Left colon (tissue), 2 donors: ENCODE measurements at regions not wholly inside any gene's neighbourhood (a gene's known extent, or its start where the extent isn't known, plus 50 kb on each side); places are given as distances from the start of the nearest gene placed in this dataset.

Experiments used
- ATAC-seq: fragments of 200-7000 bp; cut with Tn5 transposase; one replicate; pipeline ENCODE4 v1.9.1; 2020; ENCODE audit warnings: mild to moderate bottlenecking, moderate library complexity
- DNase-seq, 2 donors: peaks; one replicate each; pipeline ENCODE4 v3.0.0-alpha.2; 2020
- intact Hi-C, 2 donors: fragments of 100-400 bp; cut with DNase I in 1 of 2; cut with micrococcal nuclease in 1 of 2; formaldehyde crosslinking; loops; one replicate each; pipeline versions ENCODE4 v1.11.2 to v1.14.0; 2022; cut with DNase I, micrococcal nuclease
- donor health status: DM: no; HTN: no; CAD: no.
- donor health status: DM: yes; HTN: yes; CAD: no.

DNA sequence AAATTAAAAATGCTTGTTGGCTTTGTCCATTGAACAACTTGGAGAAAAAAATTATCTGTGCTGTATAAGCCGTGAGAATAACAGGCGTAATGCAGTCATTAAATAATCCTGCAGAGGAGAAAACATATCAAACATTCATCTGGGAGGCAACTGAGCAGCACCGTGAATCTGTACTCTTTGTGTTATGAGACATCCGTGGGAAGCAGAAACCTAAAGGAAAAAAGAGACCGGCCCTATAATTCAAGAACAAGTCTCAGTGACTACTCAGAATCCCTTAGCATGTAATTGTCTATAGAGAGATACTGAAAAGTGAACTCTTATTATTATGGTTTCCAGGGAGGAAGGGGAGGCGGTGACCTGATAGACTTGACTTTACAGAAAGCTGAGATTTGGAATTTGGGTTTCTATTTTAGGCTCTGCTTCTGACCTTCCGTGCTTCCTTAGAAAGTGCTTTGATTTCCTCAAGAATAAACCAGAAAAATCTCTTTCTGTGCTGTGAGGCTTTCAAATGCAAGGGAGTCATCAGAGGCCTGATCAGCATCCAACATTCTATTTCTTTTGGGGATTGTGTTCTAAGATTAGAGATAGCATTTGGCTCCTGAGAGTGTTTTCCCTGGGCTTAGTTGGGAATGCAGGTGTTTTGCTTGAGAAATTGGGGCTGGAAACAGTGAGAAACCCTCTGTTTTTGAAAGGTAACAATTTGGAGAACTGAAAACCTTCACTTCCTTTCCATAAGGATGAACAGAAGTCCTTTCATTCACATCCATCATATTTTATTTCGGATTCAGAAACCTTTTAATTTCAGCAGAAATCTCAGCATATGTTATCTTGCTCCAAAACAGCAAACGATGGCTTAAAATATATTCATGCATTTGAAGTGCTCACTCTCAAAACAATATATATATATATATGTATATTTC, 296.7 kb downstream of the CSNK1G3 start:
- DNase-seq (no peak), ATAC-seq (no peak)
- intact Hi-C loops = no loop called here

DNA sequence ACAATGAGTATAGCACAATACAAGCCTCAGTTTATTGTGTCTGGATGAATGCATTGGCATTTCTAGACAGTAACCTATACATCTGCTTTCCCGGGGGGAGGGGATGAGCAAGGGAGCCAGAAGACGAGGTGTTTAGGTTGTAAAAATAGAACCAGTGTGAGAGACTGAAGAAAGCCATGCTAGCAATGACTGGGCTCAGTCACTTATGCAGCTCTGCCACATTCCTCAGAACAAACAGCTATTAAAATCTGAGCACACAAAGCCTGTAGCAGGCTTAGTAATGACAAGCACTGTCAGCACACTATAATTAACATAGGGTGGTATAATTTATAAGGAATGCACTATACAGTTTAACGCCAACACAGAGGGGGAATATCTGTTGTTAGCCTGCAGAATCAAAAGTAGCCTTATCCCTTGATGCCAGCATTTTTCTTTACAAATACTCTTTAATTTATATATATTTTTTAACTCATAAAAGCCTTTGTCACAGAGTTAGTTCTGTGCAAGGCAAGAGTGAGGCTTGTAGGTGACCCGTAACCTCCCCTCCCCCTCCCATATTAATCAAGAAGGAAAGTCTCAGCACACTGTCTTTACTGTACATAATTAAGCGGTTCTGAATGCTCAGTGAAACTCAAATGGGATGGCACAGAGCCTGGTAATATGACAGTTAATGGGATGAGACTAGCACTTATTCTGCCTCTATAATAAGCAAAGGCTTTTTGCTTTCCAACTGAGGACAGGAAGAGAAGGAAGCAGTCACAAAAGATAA, 295.4 kb downstream of the CSNK1G3 start:
- ATAC-seq (peak; percentile 47), DNase-seq (peak in 1 of 2 donors; percentile 6)
- intact Hi-C loops = no loop called here

DNA sequence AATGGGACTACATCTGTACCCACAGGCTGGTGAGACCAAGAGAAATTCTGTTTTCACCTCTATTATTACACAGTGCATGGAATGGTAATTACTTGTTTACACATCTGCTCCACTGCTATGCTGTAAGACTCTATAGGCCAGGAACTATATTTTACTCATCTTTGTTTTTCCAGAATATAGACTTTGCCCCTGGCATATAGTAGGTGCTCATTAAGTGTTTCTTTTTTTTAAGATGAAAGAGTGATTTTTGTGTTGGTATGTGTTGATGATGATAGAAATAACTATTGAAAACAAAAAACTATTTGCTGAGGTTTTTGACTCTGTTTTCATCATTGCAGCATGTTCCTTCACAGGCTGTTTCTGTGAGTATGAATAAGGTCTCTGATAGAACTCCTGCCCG, 294.7 kb downstream of the CSNK1G3 start:
- intact Hi-C loops = no loop called here
- DNase-seq (no peak), ATAC-seq (no peak)

DNA sequence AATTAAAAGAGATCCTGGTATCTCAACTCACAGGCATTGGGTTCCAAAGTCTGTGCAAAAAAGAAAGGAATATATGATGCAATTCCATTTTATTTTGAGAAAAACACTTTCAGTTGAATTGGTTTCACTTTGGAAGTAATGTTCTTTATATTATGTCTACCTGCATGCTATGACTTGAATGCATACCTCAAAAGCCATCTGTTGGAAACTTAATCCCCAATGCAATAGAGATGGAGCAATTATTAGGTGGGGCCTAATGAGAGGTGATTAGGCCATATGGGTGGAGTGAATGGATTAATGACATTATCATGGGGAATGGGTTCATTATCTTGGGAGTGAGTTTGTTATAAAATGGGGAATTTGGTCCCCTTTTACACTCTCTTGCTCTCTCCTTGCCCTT, 293.3 kb downstream of the CSNK1G3 start:
- DNase-seq (no peak), ATAC-seq (no peak)
- intact Hi-C loops = no loop called here

DNA sequence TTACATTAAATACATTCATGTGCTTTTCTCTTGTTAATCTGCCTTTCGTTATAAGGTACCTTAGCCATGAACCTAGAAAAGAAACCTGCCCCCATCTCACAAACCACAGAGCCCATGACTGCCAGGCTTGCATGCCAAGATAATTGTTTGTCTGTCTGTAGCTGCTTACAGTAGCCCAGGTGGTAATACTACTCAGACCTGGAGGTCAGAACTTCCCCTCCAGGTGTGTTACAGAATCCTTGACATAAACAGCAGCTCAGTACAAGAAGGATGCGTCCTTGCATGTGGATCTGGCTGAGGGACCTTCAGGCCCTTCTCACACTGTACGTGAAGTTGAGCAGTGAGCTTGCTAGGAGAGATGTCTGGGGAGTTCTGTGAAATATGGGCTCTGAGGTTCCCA, 291.4 kb downstream of the CSNK1G3 start:
- DNase-seq (no peak), ATAC-seq (no peak)
- intact Hi-C loops = no loop called here

DNA sequence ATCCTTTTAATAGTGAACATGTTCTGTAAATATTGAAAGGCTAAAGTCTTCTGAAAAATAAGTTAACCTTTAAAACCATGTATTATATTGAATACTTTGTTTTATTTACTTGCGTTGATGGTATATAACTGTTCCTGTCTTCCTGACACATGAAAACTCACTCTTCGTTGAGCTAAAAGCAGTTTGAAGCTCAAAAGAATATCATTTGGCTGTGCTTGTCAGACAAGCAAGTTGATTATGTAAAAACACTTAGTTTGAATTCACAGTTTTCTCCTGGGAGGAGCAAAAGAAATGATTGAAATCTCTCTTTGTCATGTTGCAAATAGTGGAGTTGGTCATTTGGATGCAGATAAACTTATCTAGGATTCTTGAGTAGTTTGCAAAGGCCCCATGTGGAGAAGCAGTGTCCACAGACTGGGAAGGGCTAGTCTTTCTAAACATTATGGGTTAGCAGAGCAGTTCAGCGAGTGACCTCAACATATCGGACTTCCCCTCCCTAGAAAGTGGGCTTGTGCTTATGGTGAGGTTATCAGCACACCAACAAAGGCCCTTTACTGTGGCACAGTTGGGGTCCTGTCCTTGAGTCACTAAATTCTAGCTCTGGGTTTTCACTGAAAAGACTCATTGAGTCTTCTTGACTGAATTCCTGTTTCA, 290.4 kb downstream of the CSNK1G3 start:
- DNase-seq = no peak
- ATAC-seq = no peak
- intact Hi-C loops = no loop called here

DNA sequence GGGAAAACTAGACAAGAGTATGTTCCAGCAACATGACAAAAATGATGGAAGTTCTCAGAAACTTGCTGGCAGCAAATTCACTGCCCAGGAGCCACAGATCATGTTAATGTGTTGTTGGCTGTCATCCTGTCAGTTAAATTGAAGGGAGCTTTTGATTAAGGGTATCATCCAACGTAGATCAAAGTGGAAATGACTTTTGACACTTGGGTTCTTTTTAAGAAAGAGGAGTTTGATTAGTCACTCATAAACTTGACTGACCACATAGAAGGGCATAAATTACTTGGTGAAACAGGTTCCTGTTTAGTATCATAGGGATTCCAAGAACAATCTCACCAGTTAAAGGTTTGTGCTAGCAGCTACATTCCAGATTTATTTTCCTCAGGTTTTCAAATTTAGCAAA, 288.7 kb downstream of the CSNK1G3 start:
- DNase-seq = no peak
- no peak for ATAC-seq
- intact Hi-C loops = no loop called here

DNA sequence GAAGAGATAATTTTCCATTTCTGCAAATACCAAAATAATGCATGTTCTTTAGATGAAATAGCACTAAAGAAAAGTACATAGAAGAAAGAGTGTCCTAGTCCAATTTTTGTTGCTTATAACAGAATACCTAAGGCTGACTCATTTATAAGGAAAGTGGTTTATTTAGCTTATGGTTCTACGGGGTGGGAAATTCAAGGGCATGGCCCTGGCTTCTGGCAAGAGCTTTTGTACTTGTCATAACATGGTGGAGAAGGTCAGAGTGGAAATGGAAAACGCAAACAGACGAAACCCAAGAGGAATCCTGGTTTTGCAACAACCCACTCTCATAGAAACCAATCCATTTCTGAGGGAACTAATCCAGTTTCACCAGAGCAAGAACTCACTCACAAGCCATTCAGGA, 283.7 kb downstream of the CSNK1G3 start:
- intact Hi-C loops = no loop called here
- ATAC-seq (no peak), DNase-seq (no peak)

DNA sequence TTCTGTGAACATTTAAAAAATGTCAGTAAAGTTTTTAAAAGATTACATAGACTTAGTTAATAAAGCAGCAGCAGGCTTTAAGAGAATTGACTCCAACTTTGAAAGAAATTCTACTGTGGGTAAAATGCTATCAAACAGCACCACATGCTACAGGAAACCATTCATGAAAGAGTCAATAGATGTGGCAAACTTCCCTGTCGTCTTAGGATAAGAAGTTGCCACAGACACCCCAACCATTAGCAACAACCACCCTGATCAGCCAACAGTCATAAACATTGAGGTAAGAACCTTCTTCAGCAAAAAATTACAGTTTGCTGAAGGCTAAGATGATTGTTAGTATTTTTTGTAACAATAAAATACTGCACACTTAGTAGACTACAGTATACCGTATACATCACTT, 278.2 kb downstream of the CSNK1G3 start:
- DNase-seq = no peak
- intact Hi-C loops = no loop called here
- no peak for ATAC-seq

DNA sequence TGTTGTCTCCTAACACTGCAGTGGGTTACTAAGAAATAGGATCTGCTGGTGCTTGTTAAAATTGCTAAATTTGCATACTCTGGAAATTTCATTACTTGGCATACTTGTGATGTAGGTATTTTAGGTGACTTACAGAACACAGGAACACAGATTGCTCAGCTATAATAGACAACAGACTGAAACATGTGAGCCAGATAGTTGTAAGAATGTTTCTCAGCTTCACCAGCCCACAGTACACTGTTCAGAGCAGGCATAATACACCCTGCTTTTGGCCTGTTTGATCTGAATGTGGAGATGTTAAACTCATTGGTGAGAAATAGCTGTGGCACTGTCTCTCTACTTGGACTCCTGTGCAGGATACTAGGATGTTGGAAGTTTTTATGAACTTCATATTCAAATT, 275.7 kb downstream of the CSNK1G3 start:
- intact Hi-C loops = no loop called here
- DNase-seq = no peak
- no peak for ATAC-seq

DNA sequence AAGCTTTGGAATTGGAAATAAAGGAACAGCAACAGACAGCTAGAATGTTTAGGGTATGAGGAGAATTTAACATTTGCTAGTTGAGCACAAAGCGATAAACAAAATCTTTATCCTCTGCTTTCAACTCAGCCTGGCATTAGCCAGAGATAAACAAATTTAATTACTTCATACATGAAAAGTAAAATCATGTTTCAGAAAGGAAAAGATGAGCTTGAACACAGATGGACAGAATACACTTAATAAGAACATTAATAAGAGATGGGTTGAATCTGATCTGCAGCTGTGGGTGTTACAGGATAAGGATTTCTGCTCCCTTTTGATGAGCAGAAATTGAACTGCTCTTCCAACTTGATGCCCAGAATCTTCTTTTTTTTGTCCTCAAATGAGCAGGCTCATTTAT, 275.2 kb downstream of the CSNK1G3 start:
- intact Hi-C loops = no loop called here
- no peak for ATAC-seq
- DNase-seq = no peak

DNA sequence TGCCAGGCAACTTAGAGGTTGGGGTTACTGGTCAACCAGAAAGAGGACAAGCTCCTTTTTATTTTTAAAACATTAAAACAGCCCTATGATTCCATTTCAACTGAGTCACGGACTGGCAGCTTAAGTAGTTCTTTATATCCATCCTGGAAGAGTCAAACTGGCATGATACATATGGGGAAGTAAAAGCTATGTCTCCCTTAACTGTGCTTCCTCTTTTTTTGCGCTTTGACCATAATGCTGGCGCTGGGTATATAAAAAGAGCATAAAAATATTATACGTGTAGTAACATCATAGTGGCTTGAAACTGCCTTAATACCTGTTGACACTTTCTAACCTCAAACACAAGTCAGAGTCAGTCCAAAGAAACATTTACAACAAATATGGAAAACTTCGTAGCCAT, 274.4 kb downstream of the CSNK1G3 start:
- DNase-seq (no peak), ATAC-seq (no peak)
- intact Hi-C loops = no loop called here

DNA sequence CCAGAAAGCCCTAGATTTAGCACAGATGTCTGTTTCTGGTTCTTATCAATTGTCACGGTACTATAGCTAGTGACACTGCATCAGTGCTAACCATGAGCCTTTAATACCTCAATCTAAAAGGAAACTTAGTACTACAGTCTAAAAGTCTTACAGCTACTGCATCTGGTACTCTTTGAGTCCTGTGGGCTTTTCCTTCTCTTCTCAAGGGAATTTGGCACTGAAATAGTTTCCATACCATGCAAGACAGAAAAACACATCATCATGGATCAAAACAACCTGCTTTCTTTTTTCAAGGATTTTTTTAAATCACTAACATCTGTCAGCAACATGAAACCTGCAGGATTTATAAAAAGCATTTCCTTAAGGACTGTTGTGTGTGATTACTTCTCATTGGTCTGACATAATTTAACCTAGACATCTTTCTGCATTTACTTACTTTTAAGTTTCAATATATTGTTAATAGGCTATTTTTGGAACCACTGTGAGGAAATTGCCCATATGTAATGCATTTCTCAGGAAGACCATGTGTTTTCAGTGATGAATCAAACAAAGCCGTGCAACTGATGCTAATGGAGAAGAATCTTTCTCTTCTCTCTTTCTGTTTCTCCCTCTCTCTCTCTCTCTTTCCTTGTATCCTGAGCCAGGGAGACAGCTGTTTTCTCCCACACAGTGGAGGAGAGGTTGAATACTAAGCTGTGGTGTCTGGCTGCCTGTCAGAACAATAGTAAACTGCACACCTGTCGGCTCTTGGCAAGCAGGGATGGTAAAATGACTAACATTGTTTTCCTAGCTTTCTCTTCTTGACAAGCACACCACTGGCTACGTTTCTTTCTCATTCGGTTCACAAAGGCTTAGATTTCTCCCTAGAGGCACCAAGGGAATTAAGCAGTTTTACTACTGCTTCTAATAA, 273.4 kb downstream of the CSNK1G3 start:
- ATAC-seq = peak; percentile 64
- peak in 1 of 2 donors; percentile 7 for DNase-seq
- intact Hi-C loops = no loop called here

DNA sequence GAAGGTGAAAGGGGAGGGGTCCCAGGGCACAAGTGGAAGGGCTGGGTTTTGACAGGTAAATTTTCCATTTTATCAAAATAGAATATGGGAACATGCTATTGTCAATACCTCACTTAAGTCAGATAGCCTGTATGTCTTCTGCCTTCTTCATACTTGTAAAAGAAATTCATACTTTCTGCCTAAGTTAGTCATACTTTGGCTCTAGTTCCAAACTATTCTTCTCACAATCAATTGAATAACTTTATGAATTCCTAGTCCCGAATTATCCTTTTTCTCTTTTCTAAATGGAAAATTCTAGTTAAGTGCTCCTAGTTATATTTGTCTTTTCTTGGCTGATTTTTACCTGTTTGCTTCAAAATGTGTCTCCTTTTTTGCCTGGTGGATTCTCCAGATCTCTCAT, 271.4 kb downstream of the CSNK1G3 start:
- no peak for ATAC-seq
- intact Hi-C loops = no loop called here
- DNase-seq = no peak

DNA sequence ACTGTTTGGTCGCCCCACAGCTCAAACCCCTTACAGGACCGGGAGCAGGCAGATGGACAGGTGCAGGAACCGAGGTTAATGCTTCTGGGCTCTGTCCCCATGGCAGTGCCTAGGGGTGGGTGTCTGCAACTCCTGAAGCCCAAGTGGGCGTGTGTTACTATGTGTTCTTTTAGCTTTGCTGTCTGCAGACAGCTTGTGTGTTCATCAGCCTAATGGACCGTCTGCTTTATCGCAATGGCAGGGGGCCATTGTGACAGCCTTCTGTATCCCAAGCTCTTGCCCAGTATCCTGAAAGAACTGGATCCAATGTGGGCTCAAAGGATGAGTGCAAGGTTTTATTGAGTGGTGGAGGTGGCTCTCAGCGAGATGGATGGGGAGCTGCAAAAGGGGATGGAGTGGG, 266.7 kb downstream of the CSNK1G3 start:
- DNase-seq (no peak), ATAC-seq (no peak)
- intact Hi-C loops = no loop called here

DNA sequence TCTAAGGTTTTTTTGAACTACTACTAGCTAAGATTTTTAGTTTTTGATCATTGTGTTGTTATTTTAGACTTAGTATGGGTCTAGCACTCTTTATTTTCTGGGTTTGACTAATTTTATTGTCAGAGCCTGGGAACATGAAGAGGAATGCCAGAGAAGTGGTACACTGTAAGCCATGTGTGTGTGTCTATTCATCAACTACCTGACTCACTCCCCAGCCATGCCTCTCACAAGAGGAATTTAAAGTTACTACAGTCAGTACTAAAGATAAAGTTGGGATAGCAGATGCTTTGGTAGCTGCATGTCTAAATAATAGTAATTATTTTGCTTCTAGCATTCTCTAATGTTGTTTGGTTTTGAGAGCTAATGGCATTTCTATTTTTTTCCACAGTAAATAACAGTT, 264.8 kb downstream of the CSNK1G3 start:
- no peak for ATAC-seq
- DNase-seq = no peak
- intact Hi-C loops = no loop called here

DNA sequence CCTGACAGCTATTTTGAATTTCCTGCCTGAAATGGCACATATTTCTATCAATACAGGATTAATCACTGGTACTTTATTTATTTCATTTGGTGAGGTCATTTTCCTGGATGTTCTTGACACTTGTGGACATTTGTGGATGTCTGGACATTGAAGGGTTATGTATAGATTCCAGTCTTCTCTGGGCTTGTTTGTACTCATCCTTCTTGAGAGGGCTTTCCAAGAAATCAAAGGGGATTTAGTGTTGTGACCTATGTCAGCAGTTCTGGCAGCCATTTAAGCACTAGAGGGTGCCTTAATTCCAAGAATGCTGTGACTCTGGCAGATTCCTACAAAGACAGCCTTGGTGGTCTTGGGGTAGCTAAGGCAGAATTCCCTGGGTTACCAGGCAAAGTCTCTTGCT, 259.7 kb downstream of the CSNK1G3 start:
- no peak for DNase-seq
- intact Hi-C loops = no loop called here
- no peak for ATAC-seq

DNA sequence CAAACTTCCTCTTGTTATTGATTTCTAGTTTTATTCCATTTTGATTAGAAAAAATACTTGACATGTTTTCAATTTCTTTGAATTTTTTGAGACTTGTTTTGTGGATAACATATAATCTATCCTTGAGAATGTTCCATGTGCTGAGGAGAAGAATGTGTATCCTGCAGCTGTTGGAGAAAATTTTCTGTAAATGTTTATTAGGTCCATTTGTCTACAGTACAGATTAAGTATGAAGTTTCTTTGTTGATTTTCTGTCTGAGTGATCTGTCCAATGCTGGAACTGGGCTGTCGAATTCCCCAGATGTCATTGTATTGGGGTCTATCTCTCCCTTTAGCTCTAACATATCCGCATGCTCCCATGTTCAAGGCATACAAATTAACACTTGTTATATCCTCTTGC, 251.2 kb downstream of the CSNK1G3 start:
- no peak for DNase-seq
- intact Hi-C loops = no loop called here
- ATAC-seq = no peak

DNA sequence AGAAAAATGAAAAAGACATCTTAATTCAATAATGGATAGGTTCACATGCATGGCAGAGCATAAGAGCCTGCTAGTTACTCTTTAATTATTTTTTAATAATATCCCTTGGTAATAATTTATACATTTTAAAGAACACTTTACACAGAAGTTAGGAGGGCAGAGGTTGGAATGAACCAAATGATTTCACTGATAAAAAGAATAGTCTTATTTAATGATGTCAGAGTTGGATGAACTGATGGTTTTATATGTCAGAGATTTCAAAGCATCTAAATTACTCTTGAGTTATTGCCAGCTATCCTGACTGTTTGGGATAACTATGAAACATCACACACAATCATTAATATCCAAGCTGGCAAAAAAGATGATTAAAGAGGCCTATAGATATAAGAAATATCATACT, 244.8 kb downstream of the CSNK1G3 start:
- no peak for ATAC-seq
- no peak for DNase-seq
- intact Hi-C loops = no loop called here
